ENCODE measurements at regions not wholly inside any gene's neighbourhood (a gene's known extent, or its start where the extent isn't known, plus 50 kb on each side); places are given as distances from the start of the nearest gene placed in this dataset.

- Mint-ChIP-seq H3K4me3 (no peak overlapping the region), H3K36me3 (ENCODE audit: low read depth) (no peaks in the 10 kb centered on the region), H3K27ac (no peak overlapping the region), H3K4me1 (ENCODE audit: low read depth) (no peaks in the 10 kb centered on the region), H3K27me3 (ENCODE audit: insufficient read depth) (no peaks in the 10 kb centered on the region), H3K9me3 (peaks cover 10% of the 10 kb centered on the region)
- no peak for TF ChIP-seq CTCF (IDR thresholded peaks at IDR 0.05)
- no peak for DNase-seq
These were observed 501.0 kb upstream of the EDIL3 start for GRCh38 chr5:84885485-84886258.

DNA sequence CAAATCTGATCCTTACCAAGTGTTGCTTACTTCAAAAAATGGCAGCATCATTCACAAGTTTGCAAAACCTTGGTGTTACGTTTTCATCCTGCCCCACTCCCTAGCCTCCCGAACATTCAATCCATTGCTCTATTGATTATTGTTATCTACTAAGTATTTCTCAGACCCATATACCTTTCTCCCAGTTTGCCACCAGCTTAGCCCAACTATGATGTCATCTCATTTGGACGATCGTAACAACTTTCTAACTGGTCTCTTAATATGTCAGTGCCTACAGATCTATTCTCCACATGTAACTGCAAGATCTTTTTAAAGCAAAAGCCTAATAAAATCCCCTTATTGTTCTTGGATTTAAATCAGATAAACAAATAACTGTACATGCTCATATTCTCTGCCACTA is 497.1 kb upstream of the EDIL3 start:
- no peak for DNase-seq
- Mint-ChIP-seq H3K27me3 (ENCODE audit: insufficient read depth) (no peaks in the 10 kb centered on the region; the same call in 1 of the 2 replicates), H3K4me3 (no peak overlapping the region), H3K4me1 (ENCODE audit: low read depth) (no peaks in the 10 kb centered on the region), H3K27ac (no peak overlapping the region), H3K36me3 (ENCODE audit: low read depth) (no peaks in the 10 kb centered on the region), H3K9me3 (peaks cover 21% of the 10 kb centered on the region)
- no peak for TF ChIP-seq CTCF (IDR thresholded peaks at IDR 0.05)

DNA sequence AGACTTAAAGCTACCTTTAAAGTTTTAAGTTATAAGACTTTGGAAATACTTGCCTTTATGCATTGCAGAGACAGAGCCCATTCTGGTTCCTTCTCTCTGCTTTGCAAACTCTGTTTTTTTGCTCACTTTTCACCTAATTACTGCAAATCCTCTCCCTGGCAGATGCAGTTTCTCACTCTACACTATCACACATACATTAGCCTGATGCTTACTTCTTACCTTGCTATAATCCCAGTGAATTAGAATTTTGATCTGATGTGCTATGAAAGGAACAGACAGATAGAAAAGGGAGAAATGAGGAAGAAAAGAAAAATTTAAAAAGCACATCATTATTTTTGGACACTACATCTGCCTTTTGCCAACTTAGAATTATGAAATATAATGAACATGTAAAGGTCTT is 489.5 kb upstream of the EDIL3 start:
- H3K36me3 Mint-ChIP-seq (ENCODE audit: low read depth) = no peaks in the 10 kb centered on the region
- peaks cover 23% of the 10 kb centered on the region; the same call in 1 of the 2 replicates for H3K9me3 Mint-ChIP-seq
- TF ChIP-seq CTCF (IDR thresholded peaks at IDR 0.05) = no peak
- H3K4me3 Mint-ChIP-seq = no peak overlapping the region
- H3K27ac Mint-ChIP-seq = no peak overlapping the region
- H3K27me3 Mint-ChIP-seq (ENCODE audit: insufficient read depth) = no peaks in the 10 kb centered on the region; the same call in 1 of the 2 replicates
- no peak for DNase-seq
- no peaks in the 10 kb centered on the region for H3K4me1 Mint-ChIP-seq (ENCODE audit: low read depth)

- Mint-ChIP-seq H3K27me3 (ENCODE audit: insufficient read depth) (no peaks in the 10 kb centered on the region; the same call in 1 of the 2 replicates), H3K9me3 (peaks cover 27% of the 10 kb centered on the region), H3K36me3 (ENCODE audit: low read depth) (no peaks in the 10 kb centered on the region), H3K27ac (no peak overlapping the region), H3K4me1 (ENCODE audit: low read depth) (no peaks in the 10 kb centered on the region), H3K4me3 (no peak overlapping the region)
- TF ChIP-seq CTCF (IDR thresholded peaks at IDR 0.05) = no peak
- DNase-seq = no peak
These were observed 488.1 kb upstream of the EDIL3 start for GRCh38 chr5:84872768-84873167.

- H3K4me1 Mint-ChIP-seq (ENCODE audit: low read depth) = no peaks in the 10 kb centered on the region
- no peak overlapping the region for H3K27ac Mint-ChIP-seq
- H3K27me3 Mint-ChIP-seq (ENCODE audit: insufficient read depth) = no peaks in the 10 kb centered on the region; the same call in 1 of the 2 replicates
- DNase-seq = no peak
- peaks cover 25% of the 10 kb centered on the region for H3K9me3 Mint-ChIP-seq
- H3K36me3 Mint-ChIP-seq (ENCODE audit: low read depth) = no peaks in the 10 kb centered on the region
- H3K4me3 Mint-ChIP-seq = no peak overlapping the region
- no peak for TF ChIP-seq CTCF (IDR thresholded peaks at IDR 0.05)
These were observed 485.7 kb upstream of the EDIL3 start for GRCh38 chr5:84870369-84870768.
